DND-41 (cell line): ENCODE measurements at regions not wholly inside any gene's neighbourhood (a gene's known extent, or its start where the extent isn't known, plus 50 kb on each side); places are given as distances from the start of the nearest gene placed in this dataset.

Experiments
- ATAC-seq: fragments of 200-7000 bp; cut with Tn5 transposase; 3 replicates; pipeline ENCODE4 v1.9.1; 2021; ENCODE audit warnings: low read depth; ENCODE audit not compliant: insufficient read depth
- DNase-seq: peaks from one replicate; pipeline ENCODE4 v3.0.0-alpha.2; 2020
- H2AFZ ChIP-seq: 2 replicates; pipeline ENCODE4 v1.6.0; 2012; ENCODE audit warnings: low read depth, low read length
- H3K27ac ChIP-seq: 2 replicates; pipeline ENCODE4 v1.5.1; 2012; ENCODE audit warnings: low read length, inconsistent platforms
- H3K27me3 ChIP-seq: fragments of 200-600 bp; sonication (generic); 2 replicates; pipeline ENCODE4 v1.6.0; 2012; ENCODE audit warnings: low read length, mild to moderate bottlenecking, inconsistent platforms; ENCODE audit not compliant: insufficient read depth, poor library complexity
- H3K36me3 ChIP-seq: 2 replicates; pipeline ENCODE4 v1.5.1; 2012; ENCODE audit warnings: low read length, inconsistent platforms; ENCODE audit not compliant: insufficient read depth
- H3K4me1 ChIP-seq: 2 replicates; pipeline ENCODE4 v1.5.1; 2012; ENCODE audit warnings: mild to moderate bottlenecking, low read length; ENCODE audit not compliant: insufficient read depth
- H3K4me2 ChIP-seq: 2 replicates; pipeline ENCODE4 v1.6.0; 2012; ENCODE audit warnings: mild to moderate bottlenecking, moderate library complexity, low read length, inconsistent platforms; ENCODE audit not compliant: insufficient read depth
- H3K4me3 ChIP-seq, 2 experiments: fragments of 200-600 bp in 1 of 2; shearing (Covaris generic) in 1 of 2; 2 replicates each; pipeline ENCODE4 v1.5.1; 2012 to 2016; ENCODE audit warnings: inconsistent platforms in 2 of 2, low read length in 2 of 2, mild to moderate bottlenecking in 2 of 2, low read depth in 1 of 2, moderate library complexity in 1 of 2
- H3K79me2 ChIP-seq: 2 replicates; pipeline ENCODE4 v1.6.0; 2012; ENCODE audit warnings: low read length, inconsistent platforms; ENCODE audit not compliant: insufficient read depth
- H3K9ac ChIP-seq: 2 replicates; pipeline ENCODE4 v1.6.0; 2012; ENCODE audit warnings: low read depth, mild to moderate bottlenecking, inconsistent platforms, low read length, moderate library complexity
- H3K9me3 ChIP-seq: 2 replicates; pipeline ENCODE4 v1.5.1; 2012; ENCODE audit warnings: low read length, moderate library complexity, mild to moderate bottlenecking, inconsistent platforms; ENCODE audit not compliant: insufficient read depth, severe bottlenecking
- H4K20me1 ChIP-seq: 2 replicates; pipeline ENCODE4 v1.6.0; 2012; ENCODE audit warnings: low read length; ENCODE audit not compliant: insufficient read depth
- EZH2 ChIP-seq: IDR thresholded peaks from 3 replicates; pipeline ENCODE4 v1.6.1; 2012; ENCODE audit warnings: borderline replicate concordance, low read depth, mild to moderate bottlenecking, moderate library complexity, low read length, inconsistent platforms; ENCODE audit not compliant: severe bottlenecking
- TF ChIP-seq, protein P1 (sequence below): IDR thresholded peaks from 2 replicates; pipeline ENCODE4 v1.5.1; 2012; ENCODE audit warnings: borderline replicate concordance, low read length, moderate library complexity, mild to moderate bottlenecking; ENCODE audit not compliant: poor library complexity, severe bottlenecking; ENCODE audit errors: extremely low read depth

DNA sequence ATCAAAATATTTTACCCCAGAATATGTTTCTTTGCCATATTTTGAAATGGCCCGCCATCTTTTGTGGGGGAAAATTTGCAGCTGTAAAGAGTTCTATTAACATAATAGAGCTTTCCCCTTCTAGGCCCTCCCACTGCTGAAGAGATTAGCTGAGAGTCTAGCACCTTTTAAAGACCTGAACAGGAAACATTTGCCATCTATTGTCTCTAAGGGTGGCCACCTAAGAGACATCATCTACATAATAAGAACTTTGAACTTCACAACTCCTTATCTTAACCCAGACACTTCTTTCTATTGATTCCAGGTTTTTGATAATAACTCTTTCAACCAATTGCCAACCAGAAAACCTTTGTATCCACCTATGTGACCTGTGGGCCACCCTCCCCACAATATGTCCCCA lies 54.7 kb upstream of the TRPM1 start:
- Histone ChIP-seq H3K4me2 (no peak overlapping the region), H3K9ac (no peak overlapping the region), H4K20me1 (no peaks in the 10 kb centered on the region), H3K27me3 (no peaks in the 10 kb centered on the region), H2AFZ (no peak overlapping the region), H3K9me3 (no peaks in the 10 kb centered on the region), H3K27ac (no peak overlapping the region), H3K4me3 (no peak overlapping the region), H3K4me1 (no peaks in the 10 kb centered on the region), H3K79me2 (no peaks in the 10 kb centered on the region), H3K36me3 (no peaks in the 10 kb centered on the region)
- TF ChIP-seq, protein P1, sequence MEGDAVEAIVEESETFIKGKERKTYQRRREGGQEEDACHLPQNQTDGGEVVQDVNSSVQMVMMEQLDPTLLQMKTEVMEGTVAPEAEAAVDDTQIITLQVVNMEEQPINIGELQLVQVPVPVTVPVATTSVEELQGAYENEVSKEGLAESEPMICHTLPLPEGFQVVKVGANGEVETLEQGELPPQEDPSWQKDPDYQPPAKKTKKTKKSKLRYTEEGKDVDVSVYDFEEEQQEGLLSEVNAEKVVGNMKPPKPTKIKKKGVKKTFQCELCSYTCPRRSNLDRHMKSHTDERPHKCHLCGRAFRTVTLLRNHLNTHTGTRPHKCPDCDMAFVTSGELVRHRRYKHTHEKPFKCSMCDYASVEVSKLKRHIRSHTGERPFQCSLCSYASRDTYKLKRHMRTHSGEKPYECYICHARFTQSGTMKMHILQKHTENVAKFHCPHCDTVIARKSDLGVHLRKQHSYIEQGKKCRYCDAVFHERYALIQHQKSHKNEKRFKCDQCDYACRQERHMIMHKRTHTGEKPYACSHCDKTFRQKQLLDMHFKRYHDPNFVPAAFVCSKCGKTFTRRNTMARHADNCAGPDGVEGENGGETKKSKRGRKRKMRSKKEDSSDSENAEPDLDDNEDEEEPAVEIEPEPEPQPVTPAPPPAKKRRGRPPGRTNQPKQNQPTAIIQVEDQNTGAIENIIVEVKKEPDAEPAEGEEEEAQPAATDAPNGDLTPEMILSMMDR = no peak
- TF ChIP-seq EZH2 = no peak
- DNase-seq (no peak), ATAC-seq (no peak)

DNA sequence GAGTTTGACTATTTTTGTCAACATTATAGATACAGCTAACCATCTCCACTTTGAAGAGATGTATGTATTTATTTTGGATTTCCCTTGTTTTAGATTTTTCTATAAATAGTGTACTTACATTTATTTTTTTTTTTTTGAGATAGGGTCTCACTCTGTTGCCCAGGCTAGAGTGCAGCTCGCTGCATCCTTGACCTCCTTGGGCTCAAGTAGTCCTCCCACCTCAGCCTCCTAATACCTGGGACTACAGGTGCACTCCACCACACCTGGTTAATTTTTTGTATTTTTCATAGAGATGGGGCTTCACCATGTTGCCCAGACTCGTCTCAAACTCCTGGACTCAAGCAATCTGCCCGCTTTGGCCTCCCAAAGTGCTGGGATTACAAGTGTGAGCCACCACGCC lies 55.3 kb upstream of the TRPM1 start:
- Histone ChIP-seq H3K4me3 (no peak overlapping the region), H3K27me3 (no peaks in the 10 kb centered on the region), H2AFZ (no peak overlapping the region), H3K27ac (no peak overlapping the region), H3K9ac (no peak overlapping the region), H3K36me3 (no peaks in the 10 kb centered on the region), H3K4me2 (no peak overlapping the region), H4K20me1 (no peaks in the 10 kb centered on the region), H3K4me1 (no peaks in the 10 kb centered on the region), H3K9me3 (no peaks in the 10 kb centered on the region), H3K79me2 (no peaks in the 10 kb centered on the region)
- TF ChIP-seq, protein P1 = no peak
- no peak for TF ChIP-seq EZH2
- DNase-seq (no peak), ATAC-seq (no peak)

DNA sequence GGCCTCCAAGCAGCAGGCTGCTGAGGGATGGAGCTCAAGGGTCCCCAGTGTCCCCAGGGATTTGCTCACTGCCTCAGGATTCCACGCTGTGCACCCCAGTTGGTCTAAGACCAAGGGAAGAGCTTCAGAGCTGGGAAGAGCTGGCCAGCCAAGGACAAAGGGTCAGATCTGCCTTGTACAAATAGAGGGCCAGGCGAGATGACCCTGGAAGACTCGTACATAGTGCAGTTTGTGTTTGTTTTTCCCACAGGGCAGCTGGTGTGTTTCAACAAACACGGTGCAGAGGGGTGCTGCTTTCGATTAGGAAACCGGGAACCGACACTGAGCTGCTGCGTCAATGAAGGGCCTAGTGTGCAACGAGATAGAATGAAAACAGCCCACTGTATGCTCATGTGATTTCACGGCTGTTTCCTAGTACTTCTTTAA lies 56.1 kb upstream of the TRPM1 start:
- ATAC-seq (no peak), DNase-seq (no peak)
- H3K4me2 ChIP-seq = no peak overlapping the region

More for the DNA sequence above, 56.1 kb upstream of the TRPM1 start:
- H4K20me1 ChIP-seq = no peaks in the 10 kb centered on the region
- no peaks in the 10 kb centered on the region for H3K27me3 ChIP-seq
- no peak for TF ChIP-seq EZH2
- TF ChIP-seq, protein P1 = no peak
- H3K4me1 ChIP-seq = no peaks in the 10 kb centered on the region
- no peaks in the 10 kb centered on the region for H3K9me3 ChIP-seq
- no peak overlapping the region for H2AFZ ChIP-seq
- H3K36me3 ChIP-seq = no peaks in the 10 kb centered on the region
- H3K27ac ChIP-seq = no peak overlapping the region
- no peak overlapping the region for H3K4me3 ChIP-seq
- H3K9ac ChIP-seq = no peak overlapping the region
- H3K79me2 ChIP-seq = no peaks in the 10 kb centered on the region
